NCI-H82 treated with DMSO at 0.1 percent for 48 hours (cell line): ENCODE measurements at regions not wholly inside any gene's neighbourhood (a gene's known extent, or its start where the extent isn't known, plus 50 kb on each side); places are given as distances from the start of the nearest gene placed in this dataset.
A peak's percentile ranks its signal among the peaks of the same experiment; 100 is the strongest.

ENCODE experiments used
- DNase-seq: peaks from one replicate; lab custom pipeline; 2025; ENCODE audit not compliant: unreplicated experiment; lab: John Stamatoyannopoulos, UW

GRCh38 chr7:12120632-12121031 is 90.5 kb upstream of the TMEM106B start:
- no peak for DNase-seq

GRCh38 chr7:12123172-12123571 is 87.9 kb upstream of the TMEM106B start:
- no peak for DNase-seq

GRCh38 chr7:12124028-12124427 is 87.1 kb upstream of the TMEM106B start:
- DNase-seq: no peak

- no peak for DNase-seq
Observed at GRCh38 chr7:12127455-12127854, 83.6 kb upstream of the TMEM106B start.

- no peak for DNase-seq
Observed at GRCh38 chr7:12130609-12131008, 80.5 kb upstream of the TMEM106B start.

DNA sequence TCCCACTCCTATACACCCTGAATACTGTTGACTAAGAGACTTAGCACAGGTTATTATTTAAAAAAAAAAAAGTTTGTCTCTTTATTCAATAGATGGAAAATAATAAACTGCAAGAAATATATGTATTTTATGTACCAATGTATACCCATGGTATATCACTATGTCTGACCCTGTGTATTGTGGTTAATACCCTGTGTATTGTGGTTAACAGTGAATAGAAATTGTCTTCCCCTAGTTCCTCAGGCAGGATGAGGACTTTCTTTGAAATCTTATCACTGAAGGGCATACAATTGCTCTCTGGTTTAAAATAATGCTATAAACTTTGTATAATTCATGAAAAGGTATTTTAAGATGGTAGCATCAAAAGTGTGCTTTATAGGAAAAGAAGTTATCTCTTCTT is 80.0 kb upstream of the TMEM106B start:
- DNase-seq: no peak

GRCh38 chr7:12133865-12134264 is 77.2 kb upstream of the TMEM106B start:
- no peak for DNase-seq

DNA sequence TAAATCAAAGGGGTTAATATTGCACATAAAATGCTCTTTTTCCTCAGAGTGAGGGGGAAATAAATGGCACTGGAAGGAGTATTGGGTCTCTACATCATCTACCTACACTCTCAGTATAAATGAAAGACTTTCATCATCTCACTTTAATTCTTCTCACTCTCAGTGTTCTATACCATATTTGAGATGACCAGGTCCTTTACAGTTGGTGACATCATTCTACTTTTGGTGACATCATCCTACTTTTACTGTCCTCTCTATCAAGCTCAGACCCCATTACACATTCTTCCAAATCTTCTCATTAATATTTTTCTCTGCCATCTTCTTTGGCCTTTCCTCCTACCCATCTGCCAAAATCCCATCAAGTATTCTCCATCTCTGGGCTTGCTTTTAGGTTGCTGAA is 74.6 kb upstream of the TMEM106B start:
- no peak for DNase-seq

DNA sequence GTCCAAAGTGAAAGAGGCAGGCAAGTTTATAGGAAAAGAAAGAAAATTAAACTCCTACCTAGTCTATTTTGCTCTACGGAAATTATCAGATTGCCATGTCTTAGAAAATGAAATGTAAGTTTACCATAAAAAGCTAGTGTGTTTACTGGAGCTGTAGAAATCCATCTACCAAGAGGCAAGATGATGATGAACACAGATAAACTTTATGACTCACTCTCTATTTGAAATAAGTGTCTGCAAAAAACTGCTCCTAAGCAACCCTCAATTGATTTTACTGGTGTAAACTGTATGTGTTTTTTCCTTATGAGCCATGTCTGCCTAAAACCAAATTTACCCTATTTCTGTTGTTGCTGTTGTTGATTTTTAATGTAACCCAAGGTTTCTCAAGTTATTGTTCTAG is 73.8 kb upstream of the TMEM106B start:
- no peak for DNase-seq

DNA sequence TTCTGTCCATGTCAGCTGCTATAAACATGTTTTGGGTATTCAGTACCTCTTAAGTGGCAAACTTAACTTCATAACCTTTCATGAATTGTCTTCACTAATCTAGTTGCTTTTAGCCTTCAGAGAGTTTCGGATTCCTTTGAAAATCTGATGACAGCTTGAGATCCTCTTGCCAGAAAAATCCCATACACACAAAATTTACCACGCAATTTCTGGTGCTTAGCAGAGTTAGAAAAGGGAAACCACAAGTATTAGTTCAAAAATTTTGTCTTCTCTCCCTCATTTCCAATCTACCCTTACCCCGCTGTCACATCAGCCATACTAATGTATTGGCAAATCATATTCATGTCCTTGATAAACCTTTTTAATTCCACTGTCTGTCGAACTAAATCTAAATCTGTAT is 72.7 kb upstream of the TMEM106B start:
- DNase-seq: no peak

DNA sequence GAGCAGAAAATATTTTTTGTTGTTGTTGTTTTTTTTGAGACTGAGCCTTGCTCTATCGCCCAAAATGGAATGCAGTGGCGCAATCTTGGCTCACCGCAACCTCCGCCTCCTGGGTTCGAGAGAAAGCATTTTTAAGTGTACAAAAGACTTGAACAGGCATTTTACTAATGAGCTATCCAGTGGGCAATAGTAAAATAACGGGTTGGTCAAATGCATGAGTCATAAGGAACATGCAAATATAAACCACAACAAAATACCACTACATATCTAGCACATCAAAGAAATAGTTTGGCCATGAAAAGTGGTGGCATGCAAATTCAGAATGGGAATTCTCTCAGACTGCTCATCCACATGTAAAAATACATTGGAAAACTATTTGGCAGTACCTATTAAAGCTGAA is 71.7 kb upstream of the TMEM106B start:
- DNase-seq: no peak

DNA sequence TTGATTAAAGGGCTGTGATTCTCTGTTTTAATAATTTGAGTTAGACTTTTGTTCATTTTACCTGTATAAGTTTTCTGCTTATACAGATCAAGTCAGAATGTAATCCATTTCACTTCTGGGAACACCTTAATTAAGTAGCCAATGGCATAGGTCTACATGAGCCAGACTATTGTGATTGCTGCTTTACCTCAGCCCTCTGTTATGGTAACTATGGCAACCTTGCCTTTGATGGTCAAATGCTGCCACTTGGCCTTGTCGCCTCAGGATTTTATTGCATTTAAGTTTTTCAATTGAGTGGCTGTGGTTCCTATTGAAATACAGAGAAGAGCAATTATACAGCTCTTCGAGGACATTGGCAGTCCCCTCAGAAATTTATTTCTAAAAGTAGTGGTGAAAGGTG is 64.3 kb upstream of the TMEM106B start:
- no peak for DNase-seq

DNA sequence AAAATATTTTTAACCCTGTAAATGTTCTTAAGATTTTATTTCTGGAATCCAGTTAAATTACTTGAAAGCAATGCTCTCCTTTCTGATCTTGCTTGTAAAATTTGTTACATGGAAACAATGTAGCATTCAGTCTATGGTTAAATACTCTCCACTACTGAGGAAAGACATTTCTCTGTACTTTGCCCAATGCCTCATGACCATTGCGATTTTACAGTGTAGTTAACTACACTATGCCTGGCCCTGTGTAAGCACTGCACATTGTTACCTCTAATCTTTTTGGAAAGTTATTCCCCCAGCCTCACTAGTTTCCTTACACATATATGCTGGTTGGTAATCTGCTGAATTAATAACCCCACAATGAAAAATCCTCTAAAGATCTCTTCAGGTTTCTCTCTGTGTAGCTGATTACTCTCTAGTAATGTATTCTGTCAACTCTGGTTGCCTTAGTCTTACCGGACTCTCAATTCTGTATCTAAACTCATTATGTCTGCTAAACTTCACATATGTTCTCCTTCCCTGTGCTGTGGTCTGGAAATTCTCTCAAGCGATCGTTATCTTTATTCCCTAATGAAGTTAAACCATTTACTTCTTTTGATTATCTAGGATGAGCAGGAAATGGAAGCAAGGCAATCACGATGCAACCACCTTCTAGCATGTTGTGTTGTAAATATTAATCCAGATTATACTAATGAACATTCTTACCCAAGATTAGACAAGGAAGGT is 58.7 kb upstream of the TMEM106B start:
- DNase-seq: peak; percentile 1

DNA sequence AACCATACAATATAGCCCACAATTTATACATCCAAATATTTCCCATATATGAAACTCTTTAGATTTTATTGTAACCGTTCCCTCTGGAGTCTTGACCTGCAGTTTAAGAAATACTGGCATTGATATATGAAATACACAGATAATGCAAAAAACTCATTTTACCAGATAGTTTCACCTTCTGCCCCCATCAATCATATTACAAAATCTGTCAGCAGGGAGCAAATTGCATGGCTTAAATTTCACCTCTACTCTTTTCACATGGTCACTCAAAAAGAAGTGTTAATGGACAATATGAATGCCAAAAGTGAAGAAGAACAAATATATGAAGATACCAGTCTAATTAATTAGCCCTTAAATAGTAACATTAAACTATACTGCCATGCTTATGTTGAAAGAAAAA is 57.0 kb upstream of the TMEM106B start:
- DNase-seq: no peak

DNA sequence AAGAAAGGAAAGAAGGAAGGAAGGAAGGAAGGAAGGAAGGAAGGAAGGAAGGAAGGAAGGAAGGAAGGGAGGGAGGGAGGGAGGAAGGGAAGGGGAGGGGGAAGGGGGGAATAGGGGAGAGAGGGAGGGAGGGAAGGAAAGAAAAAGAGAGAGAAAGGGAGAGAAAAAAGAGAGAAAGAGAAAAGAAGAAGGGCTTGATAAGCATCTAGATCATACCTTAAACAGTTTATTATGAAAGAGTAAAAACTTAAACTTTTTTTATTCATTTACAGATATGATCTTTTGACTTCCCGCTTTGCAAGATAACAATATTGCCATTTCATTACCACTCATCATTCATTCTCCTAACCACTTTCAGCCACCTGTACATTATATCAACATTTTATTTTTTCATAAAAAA is 53.6 kb upstream of the TMEM106B start:
- DNase-seq: no peak

DNA sequence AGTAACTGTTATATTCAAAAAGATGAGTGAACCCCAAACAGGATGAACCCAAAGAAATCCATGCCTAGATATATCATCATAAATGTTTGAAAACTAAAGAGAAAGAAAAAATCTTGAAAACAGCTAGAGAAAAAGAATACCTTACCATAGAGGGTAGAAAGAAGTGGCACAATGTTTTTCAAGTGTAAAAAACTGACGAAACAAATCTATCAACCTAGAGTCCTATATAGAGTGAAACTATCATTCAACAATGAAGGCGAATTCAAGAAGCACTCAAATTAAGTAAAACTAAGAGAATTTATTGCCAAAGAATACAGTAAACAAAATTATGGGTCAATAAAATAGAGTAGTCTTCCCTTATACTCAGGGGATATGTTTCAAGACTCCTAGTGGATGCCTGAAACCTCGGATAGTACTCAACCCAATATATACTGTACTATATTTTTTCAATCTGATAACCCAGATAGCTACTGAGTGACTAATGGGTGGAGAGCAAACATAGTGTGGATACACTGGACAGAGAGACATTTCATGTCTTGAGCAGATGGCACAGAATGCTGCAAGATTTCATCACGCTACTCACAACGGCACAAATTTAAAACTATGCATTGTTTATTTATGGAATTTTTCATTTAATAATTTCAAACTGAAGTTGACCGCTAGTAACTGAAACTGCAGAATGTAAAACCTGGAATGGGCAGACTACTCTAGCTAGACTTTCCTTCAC is 52.6 kb upstream of the TMEM106B start:
- no peak for DNase-seq

- no peak for DNase-seq
Observed at GRCh38 chr7:12161146-12161545, 49.9 kb upstream of the TMEM106B start.
